WTC11 (cell line): ENCODE measurements at regions not wholly inside any gene's neighbourhood (a gene's known extent, or its start where the extent isn't known, plus 50 kb on each side); places are given as distances from the start of the nearest gene placed in this dataset.

Source experiments
- ESRRA ChIP-seq: sonication (generic); formaldehyde crosslinking; IDR thresholded peaks from 2 replicates; pipeline ENCODE4 v1.8.1; 2022; ENCODE audit warnings: mild to moderate bottlenecking, missing genetic modification reagents, borderline replicate concordance
- GABPB1 ChIP-seq: sonication (generic); formaldehyde crosslinking; IDR thresholded peaks from 2 replicates; pipeline ENCODE4 v1.8.1; 2023; ENCODE audit warnings: mild to moderate bottlenecking, missing genetic modification reagents
- HMGA2 ChIP-seq: fragments of 250-450 bp; sonication (Bioruptor Pico); IDR thresholded peaks from 2 replicates; pipeline ENCODE4 v1.4.0; 2021; ENCODE audit warnings: mild to moderate bottlenecking, moderate library complexity
- JUN ChIP-seq: sonication (generic); formaldehyde crosslinking; IDR thresholded peaks from 2 replicates; pipeline ENCODE4 v1.8.0; 2023; ENCODE audit warnings: mild to moderate bottlenecking, missing genetic modification reagents
- SP1 ChIP-seq: sonication (generic); formaldehyde crosslinking; conservative IDR thresholded peaks from 2 replicates; pipeline ENCODE4 v1.8.1; 2022; ENCODE audit warnings: missing genetic modification reagents
- TP53 ChIP-seq: sonication (generic); formaldehyde crosslinking; IDR thresholded peaks from 2 replicates; pipeline ENCODE4 v1.8.1; 2023; ENCODE audit warnings: mild to moderate bottlenecking, missing genetic modification reagents
- TF ChIP-seq, protein P1 (sequence below): sonication (generic); formaldehyde crosslinking; conservative IDR thresholded peaks from 2 replicates; pipeline ENCODE4 v1.8.1; 2022; ENCODE audit warnings: mild to moderate bottlenecking, missing genetic modification reagents
- TF ChIP-seq, protein P2 (sequence below): fragments of 200-600 bp; IDR thresholded peaks from 2 replicates; pipeline ENCODE4 v1.8.0; 2022; ENCODE audit warnings: antibody characterized with exemption
- TF ChIP-seq, protein P3 (sequence below): sonication (generic); formaldehyde crosslinking; IDR thresholded peaks from 2 replicates; pipeline ENCODE4 v1.8.0; 2022; ENCODE audit warnings: mild to moderate bottlenecking, missing genetic modification reagents

DNA sequence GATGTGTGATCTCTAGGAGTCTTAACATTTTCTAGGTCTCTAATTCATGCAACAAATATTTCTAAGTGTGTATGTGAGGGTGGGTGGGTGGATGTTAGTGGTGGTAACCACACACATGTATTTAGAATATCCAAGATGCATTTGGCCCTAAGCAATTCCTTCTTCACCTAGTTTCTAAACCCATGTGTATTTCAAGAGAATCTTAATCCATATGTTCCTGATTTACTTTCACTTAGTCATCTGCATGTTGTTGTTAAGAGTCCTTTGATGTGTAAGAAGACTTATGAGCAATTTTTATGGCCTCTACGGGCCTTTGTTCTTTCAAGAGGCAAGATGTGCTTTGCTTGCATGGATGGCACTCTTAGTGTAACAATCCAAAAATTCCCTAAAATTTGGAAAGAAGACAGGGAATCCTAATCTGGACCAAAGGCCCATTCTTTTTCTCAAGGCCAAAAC is 282.6 kb downstream of the SPATA31D1 start:
- TF ChIP-seq TP53 (CRISPR knock-in tag) (no peak), ESRRA (CRISPR knock-in tag) (no peak), SP1 (CRISPR knock-in tag) (no peak), JUN (CRISPR knock-in tag) (no peak), HMGA2 (CRISPR knock-in tag) (no peak), GABPB1 (CRISPR knock-in tag) (no peak)
- TF ChIP-seq, protein P1, sequence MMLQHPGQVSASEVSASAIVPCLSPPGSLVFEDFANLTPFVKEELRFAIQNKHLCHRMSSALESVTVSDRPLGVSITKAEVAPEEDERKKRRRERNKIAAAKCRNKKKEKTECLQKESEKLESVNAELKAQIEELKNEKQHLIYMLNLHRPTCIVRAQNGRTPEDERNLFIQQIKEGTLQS, result no peak
- TF ChIP-seq, protein P2, sequence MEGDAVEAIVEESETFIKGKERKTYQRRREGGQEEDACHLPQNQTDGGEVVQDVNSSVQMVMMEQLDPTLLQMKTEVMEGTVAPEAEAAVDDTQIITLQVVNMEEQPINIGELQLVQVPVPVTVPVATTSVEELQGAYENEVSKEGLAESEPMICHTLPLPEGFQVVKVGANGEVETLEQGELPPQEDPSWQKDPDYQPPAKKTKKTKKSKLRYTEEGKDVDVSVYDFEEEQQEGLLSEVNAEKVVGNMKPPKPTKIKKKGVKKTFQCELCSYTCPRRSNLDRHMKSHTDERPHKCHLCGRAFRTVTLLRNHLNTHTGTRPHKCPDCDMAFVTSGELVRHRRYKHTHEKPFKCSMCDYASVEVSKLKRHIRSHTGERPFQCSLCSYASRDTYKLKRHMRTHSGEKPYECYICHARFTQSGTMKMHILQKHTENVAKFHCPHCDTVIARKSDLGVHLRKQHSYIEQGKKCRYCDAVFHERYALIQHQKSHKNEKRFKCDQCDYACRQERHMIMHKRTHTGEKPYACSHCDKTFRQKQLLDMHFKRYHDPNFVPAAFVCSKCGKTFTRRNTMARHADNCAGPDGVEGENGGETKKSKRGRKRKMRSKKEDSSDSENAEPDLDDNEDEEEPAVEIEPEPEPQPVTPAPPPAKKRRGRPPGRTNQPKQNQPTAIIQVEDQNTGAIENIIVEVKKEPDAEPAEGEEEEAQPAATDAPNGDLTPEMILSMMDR, result no peak
- TF ChIP-seq, protein P3, sequence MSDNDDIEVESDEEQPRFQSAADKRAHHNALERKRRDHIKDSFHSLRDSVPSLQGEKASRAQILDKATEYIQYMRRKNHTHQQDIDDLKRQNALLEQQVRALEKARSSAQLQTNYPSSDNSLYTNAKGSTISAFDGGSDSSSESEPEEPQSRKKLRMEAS, result no peak
